Thoracic aorta (tissue), 2 donors: ENCODE measurements at regions not wholly inside any gene's neighbourhood (a gene's known extent, or its start where the extent isn't known, plus 50 kb on each side); places are given as distances from the start of the nearest gene placed in this dataset.

Experiments used
- ATAC-seq: fragments of 150-250 bp; one replicate; pipeline ENCODE4 v1.8.0; 2017; ENCODE audit warnings: low read depth; ENCODE audit not compliant: insufficient number of reproducible peaks, low FRiP score
- DNase-seq: peaks from one replicate; pipeline ENCODE4 v3.0.0-alpha.2; 2020; ENCODE audit warnings: low spot score
- H3K27ac ChIP-seq, 2 donors: fragments of 200-600 bp; sonication (generic); 1 replicate in 1 of 2; 2 replicates in 1 of 2; pipeline ENCODE4 v1.5.1; 2016; ENCODE audit warnings: mild to moderate bottlenecking in 2 of 2, moderate library complexity in 2 of 2
- H3K27me3 ChIP-seq: fragments of 200-600 bp; sonication (generic); replicated peaks from 2 replicates; pipeline ENCODE4 v1.6.0; 2016; ENCODE audit warnings: mild to moderate bottlenecking; ENCODE audit not compliant: insufficient read depth
- H3K36me3 ChIP-seq: fragments of 200-600 bp; sonication (generic); one replicate; pipeline ENCODE4 v1.5.1; 2016
- H3K4me1 ChIP-seq, 2 donors: fragments of 200-600 bp; sonication (generic); 1 replicate in 1 of 2; 2 replicates in 1 of 2; pipeline versions ENCODE4 v1.5.1 to v1.6.0; 2016; ENCODE audit warnings: low read depth in 2 of 2, mild to moderate bottlenecking in 1 of 2; ENCODE audit not compliant: control insufficient read depth in 1 of 2
- H3K4me3 ChIP-seq: fragments of 200-600 bp; sonication (generic); 2 replicates; pipeline ENCODE4 v1.5.1; 2016; ENCODE audit warnings: mild to moderate bottlenecking
- H3K9me3 ChIP-seq: fragments of 200-600 bp; sonication (generic); 2 replicates; pipeline ENCODE4 v1.5.1; 2016
- TF ChIP-seq, protein P1 (sequence below): fragments of 200-600 bp; sonication (generic); IDR thresholded peaks from one replicate; pipeline ENCODE4 v1.5.1; 2019; ENCODE audit warnings: antibody characterized with exemption

GRCh38 chr12:65734226-65734625 is 90.1 kb upstream of the HMGA2 start:
- no peaks in the 10 kb centered on the region for H3K27me3 ChIP-seq
- ATAC-seq (no peak), DNase-seq (no peak)
- no peaks in the 10 kb centered on the region for H3K9me3 ChIP-seq
- H3K36me3 ChIP-seq = no peaks in the 10 kb centered on the region
- TF ChIP-seq, protein P1, sequence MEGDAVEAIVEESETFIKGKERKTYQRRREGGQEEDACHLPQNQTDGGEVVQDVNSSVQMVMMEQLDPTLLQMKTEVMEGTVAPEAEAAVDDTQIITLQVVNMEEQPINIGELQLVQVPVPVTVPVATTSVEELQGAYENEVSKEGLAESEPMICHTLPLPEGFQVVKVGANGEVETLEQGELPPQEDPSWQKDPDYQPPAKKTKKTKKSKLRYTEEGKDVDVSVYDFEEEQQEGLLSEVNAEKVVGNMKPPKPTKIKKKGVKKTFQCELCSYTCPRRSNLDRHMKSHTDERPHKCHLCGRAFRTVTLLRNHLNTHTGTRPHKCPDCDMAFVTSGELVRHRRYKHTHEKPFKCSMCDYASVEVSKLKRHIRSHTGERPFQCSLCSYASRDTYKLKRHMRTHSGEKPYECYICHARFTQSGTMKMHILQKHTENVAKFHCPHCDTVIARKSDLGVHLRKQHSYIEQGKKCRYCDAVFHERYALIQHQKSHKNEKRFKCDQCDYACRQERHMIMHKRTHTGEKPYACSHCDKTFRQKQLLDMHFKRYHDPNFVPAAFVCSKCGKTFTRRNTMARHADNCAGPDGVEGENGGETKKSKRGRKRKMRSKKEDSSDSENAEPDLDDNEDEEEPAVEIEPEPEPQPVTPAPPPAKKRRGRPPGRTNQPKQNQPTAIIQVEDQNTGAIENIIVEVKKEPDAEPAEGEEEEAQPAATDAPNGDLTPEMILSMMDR = no peak
- H3K27ac ChIP-seq = no peak overlapping the region
- H3K4me3 ChIP-seq = no peak overlapping the region
- peaks cover 0 to 1% of the 10 kb centered on the region in 2 donors for H3K4me1 ChIP-seq

GRCh38 chr12:65739606-65740005 is 84.7 kb upstream of the HMGA2 start:
- H3K9me3 ChIP-seq = no peaks in the 10 kb centered on the region

DNA sequence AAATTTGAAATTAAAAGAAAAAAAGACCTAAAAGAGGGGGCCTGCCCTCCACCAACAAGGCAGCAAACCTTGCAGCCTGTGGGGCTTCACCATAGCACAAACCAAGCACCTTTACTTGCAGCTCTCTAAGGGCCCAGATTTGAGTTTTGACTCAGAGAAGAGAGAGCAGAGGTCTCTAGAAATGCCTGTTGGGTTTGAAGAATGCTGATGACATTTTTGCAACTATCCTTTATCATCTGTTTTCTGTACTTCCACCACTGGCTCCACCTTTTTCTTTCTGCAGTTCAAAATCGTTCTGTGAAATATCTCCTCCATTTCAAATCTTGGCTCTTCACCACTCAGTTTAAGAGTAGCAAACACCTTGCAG is 83.8 kb upstream of the HMGA2 start:
- TF ChIP-seq, protein P1 = no peak
- peaks cover 8 to 11% of the 10 kb centered on the region in 2 donors for H3K4me1 ChIP-seq
- DNase-seq (no peak), ATAC-seq (no peak)
- H3K27ac ChIP-seq = no peak overlapping the region
- H3K4me3 ChIP-seq = no peak overlapping the region
- no peaks in the 10 kb centered on the region for H3K36me3 ChIP-seq
- H3K27me3 ChIP-seq = no peaks in the 10 kb centered on the region
- no peaks in the 10 kb centered on the region for H3K9me3 ChIP-seq

More at GRCh38 chr12:65739606-65740005, 84.7 kb upstream of the HMGA2 start:
- peaks cover 8 to 11% of the 10 kb centered on the region in 2 donors for H3K4me1 ChIP-seq
- no peak overlapping the region for H3K27ac ChIP-seq
- no peak for DNase-seq
- no peaks in the 10 kb centered on the region for H3K36me3 ChIP-seq
- H3K27me3 ChIP-seq = no peaks in the 10 kb centered on the region
- no peak for ATAC-seq
- no peak overlapping the region for H3K4me3 ChIP-seq
- TF ChIP-seq, protein P1 = no peak

DNA sequence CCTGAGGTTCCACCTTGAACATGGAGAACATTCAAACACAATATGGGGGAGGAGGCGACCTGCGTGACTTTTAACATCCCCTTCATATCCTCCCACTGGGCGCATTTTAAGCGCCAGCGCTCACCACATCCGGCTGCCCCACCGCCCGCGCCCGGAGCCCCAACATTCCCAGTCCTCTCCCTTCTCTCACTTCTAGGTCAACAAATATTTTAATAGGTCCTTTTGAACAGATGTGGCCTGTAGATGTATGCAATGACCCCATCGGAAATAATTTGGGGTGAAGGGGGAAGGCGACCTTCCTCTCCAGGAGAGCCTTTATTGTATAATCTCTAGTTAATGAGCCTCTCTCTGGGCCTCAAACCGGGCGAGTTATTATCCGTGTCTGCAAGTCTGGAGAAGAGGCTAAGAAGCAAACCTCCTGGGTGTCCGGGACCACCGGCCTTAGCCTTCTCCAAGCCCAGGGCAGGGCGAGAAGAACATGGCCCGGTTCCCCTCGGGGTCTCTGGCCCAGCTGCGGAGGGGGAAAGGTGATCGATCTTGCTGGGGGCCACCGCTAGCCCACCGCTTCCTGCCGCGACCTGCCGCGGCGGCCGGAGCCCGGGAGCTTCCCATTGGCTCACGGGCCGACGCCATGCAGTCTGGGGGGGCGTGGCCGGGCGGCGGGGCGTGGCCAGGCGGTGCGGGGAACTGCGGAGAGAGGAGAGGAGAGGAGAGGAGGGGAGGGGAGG is 83.2 kb upstream of the HMGA2 start:
- Histone ChIP-seq H3K27me3 (no peaks in the 10 kb centered on the region), H3K4me3 (peak overlapping the region; percentile 64), H3K9me3 (no peaks in the 10 kb centered on the region), H3K4me1 (peaks cover 8 to 11% of the 10 kb centered on the region in 2 donors), H3K27ac (no peak overlapping the region), H3K36me3 (no peaks in the 10 kb centered on the region)
- ATAC-seq (no peak), DNase-seq (no peak)
- TF ChIP-seq, protein P1 = no peak

- Histone ChIP-seq H3K9me3 (no peaks in the 10 kb centered on the region), H3K27me3 (no peaks in the 10 kb centered on the region), H3K27ac (no peak overlapping the region), H3K36me3 (no peaks in the 10 kb centered on the region), H3K4me3 (peak overlapping the region; percentile 64), H3K4me1 (peaks cover 8 to 11% of the 10 kb centered on the region in 2 donors)
- DNase-seq (no peak), ATAC-seq (no peak)
- TF ChIP-seq, protein P1 = no peak
These were observed 82.6 kb upstream of the HMGA2 start for GRCh38 chr12:65741656-65742017.
